ENCODE measurements at regions not wholly inside any gene's neighbourhood (a gene's known extent, or its start where the extent isn't known, plus 50 kb on each side); places are given as distances from the start of the nearest gene placed in this dataset.

- Histone ChIP-seq H3K36me3 (ENCODE audit: insufficient read depth, insufficient read length, low read length) (no peaks in the 10 kb centered on the region), H3K4me1 (ENCODE audit: insufficient read depth, insufficient read length) (no peaks in the 10 kb centered on the region), H3K4me3 (ENCODE audit: insufficient read length, low read depth) (no peak overlapping the region), H3K27me3 (ENCODE audit: insufficient read depth, insufficient read length) (no peaks in the 10 kb centered on the region), H3K9ac (ENCODE audit: insufficient read length, low read depth) (no peak overlapping the region), H3K9me3 (ENCODE audit: insufficient read depth, low read length) (no peaks in the 10 kb centered on the region)
- TF ChIP-seq YY1 (IDR thresholded peaks at IDR 0.05; ENCODE audit: insufficient read depth, insufficient read length) (no peak), SUZ12 (IDR thresholded peaks at IDR 0.05; ENCODE audit: extremely low read depth, insufficient read depth, insufficient read length) (no peak), ZNF274 (IDR thresholded peaks at IDR 0.05; ENCODE audit: low read depth, low read length) (no peak)
- DNase-seq (ENCODE audit: low read depth, low spot score) = no peak
Observed at GRCh38 chr2:163401481-163401880, 334.3 kb downstream of the FIGN start.

GRCh38 chr2:163397451-163397850 lies 338.4 kb downstream of the FIGN start:
- H3K9me3 ChIP-seq (ENCODE audit: insufficient read depth, low read length) = no peaks in the 10 kb centered on the region
- TF ChIP-seq YY1 (IDR thresholded peaks at IDR 0.05; ENCODE audit: insufficient read depth, insufficient read length) (no peak), SUZ12 (IDR thresholded peaks at IDR 0.05; ENCODE audit: extremely low read depth, insufficient read depth, insufficient read length) (no peak), ZNF274 (IDR thresholded peaks at IDR 0.05; ENCODE audit: low read depth, low read length) (no peak)
- H3K4me3 ChIP-seq (ENCODE audit: insufficient read length, low read depth) = no peak overlapping the region
- no peak for DNase-seq (ENCODE audit: low read depth, low spot score)
- H3K27me3 ChIP-seq (ENCODE audit: insufficient read depth, insufficient read length) = no peaks in the 10 kb centered on the region
- H3K36me3 ChIP-seq (ENCODE audit: insufficient read depth, insufficient read length, low read length) = no peaks in the 10 kb centered on the region
- no peak overlapping the region for H3K9ac ChIP-seq (ENCODE audit: insufficient read length, low read depth)
- no peaks in the 10 kb centered on the region for H3K4me1 ChIP-seq (ENCODE audit: insufficient read depth, insufficient read length)

- no peaks in the 10 kb centered on the region for H3K27me3 ChIP-seq (ENCODE audit: insufficient read depth, insufficient read length)
- H3K4me1 ChIP-seq (ENCODE audit: insufficient read depth, insufficient read length) = no peaks in the 10 kb centered on the region
- no peaks in the 10 kb centered on the region for H3K36me3 ChIP-seq (ENCODE audit: insufficient read depth, insufficient read length, low read length)
- no peak for TF ChIP-seq SUZ12 (IDR thresholded peaks at IDR 0.05; ENCODE audit: extremely low read depth, insufficient read depth, insufficient read length)
- no peak for TF ChIP-seq ZNF274 (IDR thresholded peaks at IDR 0.05; ENCODE audit: low read depth, low read length)
- no peak for TF ChIP-seq YY1 (IDR thresholded peaks at IDR 0.05; ENCODE audit: insufficient read depth, insufficient read length)
- H3K9me3 ChIP-seq (ENCODE audit: insufficient read depth, low read length) = no peaks in the 10 kb centered on the region
- DNase-seq (ENCODE audit: low read depth, low spot score) = no peak
- no peak overlapping the region for H3K4me3 ChIP-seq (ENCODE audit: insufficient read length, low read depth)
- H3K9ac ChIP-seq (ENCODE audit: insufficient read length, low read depth) = no peak overlapping the region
Observed at GRCh38 chr2:163395602-163396001, 340.2 kb downstream of the FIGN start.

- no peak for TF ChIP-seq SUZ12 (IDR thresholded peaks at IDR 0.05; ENCODE audit: extremely low read depth, insufficient read depth, insufficient read length)
- no peak for TF ChIP-seq YY1 (IDR thresholded peaks at IDR 0.05; ENCODE audit: insufficient read depth, insufficient read length)
- TF ChIP-seq ZNF274 (IDR thresholded peaks at IDR 0.05; ENCODE audit: low read depth, low read length) = no peak
- H3K36me3 ChIP-seq (ENCODE audit: insufficient read depth, insufficient read length, low read length) = no peaks in the 10 kb centered on the region
- H3K9ac ChIP-seq (ENCODE audit: insufficient read length, low read depth) = no peak overlapping the region
- no peak overlapping the region for H3K4me3 ChIP-seq (ENCODE audit: insufficient read length, low read depth)
- no peaks in the 10 kb centered on the region for H3K27me3 ChIP-seq (ENCODE audit: insufficient read depth, insufficient read length)
- no peak for DNase-seq (ENCODE audit: low read depth, low spot score)
- no peaks in the 10 kb centered on the region for H3K9me3 ChIP-seq (ENCODE audit: insufficient read depth, low read length)
- no peaks in the 10 kb centered on the region for H3K4me1 ChIP-seq (ENCODE audit: insufficient read depth, insufficient read length)
Observed at GRCh38 chr2:163389838-163390237, 346.0 kb downstream of the FIGN start.

- no peaks in the 10 kb centered on the region for H3K9me3 ChIP-seq (ENCODE audit: insufficient read depth, low read length)
- H3K4me3 ChIP-seq (ENCODE audit: insufficient read length, low read depth) = no peak overlapping the region
- no peaks in the 10 kb centered on the region for H3K27me3 ChIP-seq (ENCODE audit: insufficient read depth, insufficient read length)
- H3K9ac ChIP-seq (ENCODE audit: insufficient read length, low read depth) = no peak overlapping the region
- no peaks in the 10 kb centered on the region for H3K4me1 ChIP-seq (ENCODE audit: insufficient read depth, insufficient read length)
- TF ChIP-seq ZNF274 (IDR thresholded peaks at IDR 0.05; ENCODE audit: low read depth, low read length) = no peak
- TF ChIP-seq YY1 (IDR thresholded peaks at IDR 0.05; ENCODE audit: insufficient read depth, insufficient read length) = no peak
- no peak for TF ChIP-seq SUZ12 (IDR thresholded peaks at IDR 0.05; ENCODE audit: extremely low read depth, insufficient read depth, insufficient read length)
- no peaks in the 10 kb centered on the region for H3K36me3 ChIP-seq (ENCODE audit: insufficient read depth, insufficient read length, low read length)
- no peak for DNase-seq (ENCODE audit: low read depth, low spot score)
Observed at GRCh38 chr2:163375472-163375871, 360.3 kb downstream of the FIGN start.

GRCh38 chr2:163375070-163375469 lies 360.7 kb downstream of the FIGN start:
- no peak overlapping the region for H3K9ac ChIP-seq (ENCODE audit: insufficient read length, low read depth)
- TF ChIP-seq SUZ12 (IDR thresholded peaks at IDR 0.05; ENCODE audit: extremely low read depth, insufficient read depth, insufficient read length) = no peak
- TF ChIP-seq YY1 (IDR thresholded peaks at IDR 0.05; ENCODE audit: insufficient read depth, insufficient read length) = no peak
- TF ChIP-seq ZNF274 (IDR thresholded peaks at IDR 0.05; ENCODE audit: low read depth, low read length) = no peak
- no peaks in the 10 kb centered on the region for H3K27me3 ChIP-seq (ENCODE audit: insufficient read depth, insufficient read length)
- no peaks in the 10 kb centered on the region for H3K9me3 ChIP-seq (ENCODE audit: insufficient read depth, low read length)
- no peak for DNase-seq (ENCODE audit: low read depth, low spot score)
- no peak overlapping the region for H3K4me3 ChIP-seq (ENCODE audit: insufficient read length, low read depth)
- no peaks in the 10 kb centered on the region for H3K4me1 ChIP-seq (ENCODE audit: insufficient read depth, insufficient read length)
- H3K36me3 ChIP-seq (ENCODE audit: insufficient read depth, insufficient read length, low read length) = no peaks in the 10 kb centered on the region

- no peaks in the 10 kb centered on the region for H3K4me1 ChIP-seq (ENCODE audit: insufficient read depth, insufficient read length)
- no peaks in the 10 kb centered on the region for H3K9me3 ChIP-seq (ENCODE audit: insufficient read depth, low read length)
- no peak for TF ChIP-seq ZNF274 (IDR thresholded peaks at IDR 0.05; ENCODE audit: low read depth, low read length)
- TF ChIP-seq YY1 (IDR thresholded peaks at IDR 0.05; ENCODE audit: insufficient read depth, insufficient read length) = no peak
- TF ChIP-seq SUZ12 (IDR thresholded peaks at IDR 0.05; ENCODE audit: extremely low read depth, insufficient read depth, insufficient read length) = no peak
- no peak for DNase-seq (ENCODE audit: low read depth, low spot score)
- H3K27me3 ChIP-seq (ENCODE audit: insufficient read depth, insufficient read length) = no peaks in the 10 kb centered on the region
- no peak overlapping the region for H3K9ac ChIP-seq (ENCODE audit: insufficient read length, low read depth)
- H3K36me3 ChIP-seq (ENCODE audit: insufficient read depth, insufficient read length, low read length) = no peaks in the 10 kb centered on the region
- H3K4me3 ChIP-seq (ENCODE audit: insufficient read length, low read depth) = no peak overlapping the region
Observed at GRCh38 chr2:163374282-163374681, 361.5 kb downstream of the FIGN start.

- H3K27me3 ChIP-seq (ENCODE audit: insufficient read depth, insufficient read length) = no peaks in the 10 kb centered on the region
- H3K9me3 ChIP-seq (ENCODE audit: insufficient read depth, low read length) = no peaks in the 10 kb centered on the region
- TF ChIP-seq ZNF274 (IDR thresholded peaks at IDR 0.05; ENCODE audit: low read depth, low read length) (no peak), SUZ12 (IDR thresholded peaks at IDR 0.05; ENCODE audit: extremely low read depth, insufficient read depth, insufficient read length) (no peak), YY1 (IDR thresholded peaks at IDR 0.05; ENCODE audit: insufficient read depth, insufficient read length) (no peak)
Observed at GRCh38 chr2:163373496-163373895, 362.3 kb downstream of the FIGN start.

More at GRCh38 chr2:163373496-163373895, 362.3 kb downstream of the FIGN start:
- Histone ChIP-seq H3K4me1 (ENCODE audit: insufficient read depth, insufficient read length) (no peaks in the 10 kb centered on the region), H3K4me3 (ENCODE audit: insufficient read length, low read depth) (no peak overlapping the region), H3K36me3 (ENCODE audit: insufficient read depth, insufficient read length, low read length) (no peaks in the 10 kb centered on the region), H3K9ac (ENCODE audit: insufficient read length, low read depth) (no peak overlapping the region)
- DNase-seq (ENCODE audit: low read depth, low spot score) = no peak
